Activated CD4-positive, alpha-beta T cell treated with anti-CD3 and anti-CD28 coated beads for 4 hours (primary cell): ENCODE measurements at regions not wholly inside any gene's neighbourhood (a gene's known extent, or its start where the extent isn't known, plus 50 kb on each side); places are given as distances from the start of the nearest gene placed in this dataset.
"Not testable (repeated sequence)": the region's sequence is repeated elsewhere in the genome, so short reads cannot be mapped to it uniquely, and the experiment has no call there.

Source experiments
- DNase-seq, 2 donors: peaks; one replicate each; pipeline ENCODE4 v3.0.0-alpha.2; 2020

DNA sequence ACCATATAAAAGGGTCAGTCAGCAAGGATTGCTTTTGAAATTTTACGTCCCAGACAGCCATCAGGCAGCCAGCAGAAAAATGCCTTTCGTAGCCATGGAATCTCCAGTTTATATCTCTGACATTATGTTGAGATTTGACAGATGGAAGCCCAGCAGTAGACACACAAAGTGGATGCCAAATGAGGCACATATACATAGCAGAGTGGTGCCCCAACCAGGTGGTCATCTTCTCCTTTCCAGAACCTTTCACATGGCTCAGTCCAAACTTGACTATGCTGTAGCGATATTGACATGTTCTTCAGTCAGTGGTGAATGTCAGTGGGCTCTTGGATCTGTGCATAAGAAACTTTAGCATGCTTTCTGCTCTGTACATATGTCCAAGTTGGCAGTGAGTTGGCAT lies 123.3 kb upstream of the GBE1 start:
- DNase-seq, result no peak

DNA sequence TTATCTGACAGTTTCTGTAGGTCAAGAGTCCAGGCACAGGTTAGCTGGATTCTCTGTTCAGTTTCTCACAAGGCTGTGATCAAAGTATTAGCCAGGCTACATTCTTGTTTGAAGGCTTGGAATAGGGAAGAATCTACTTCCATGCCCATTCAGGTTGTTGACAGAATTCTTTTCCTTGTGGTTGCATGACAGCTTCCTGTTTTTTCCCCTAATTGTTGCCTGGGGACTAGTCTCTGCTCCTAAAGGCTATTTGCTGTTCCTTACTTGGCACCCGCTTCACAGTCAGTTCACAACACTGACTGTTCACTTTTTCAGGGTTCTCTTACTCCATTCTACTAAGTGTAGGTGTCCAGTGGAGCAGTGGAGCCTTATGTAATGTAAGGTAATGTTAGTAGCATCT lies 115.4 kb upstream of the GBE1 start:
- no peak for DNase-seq

DNA sequence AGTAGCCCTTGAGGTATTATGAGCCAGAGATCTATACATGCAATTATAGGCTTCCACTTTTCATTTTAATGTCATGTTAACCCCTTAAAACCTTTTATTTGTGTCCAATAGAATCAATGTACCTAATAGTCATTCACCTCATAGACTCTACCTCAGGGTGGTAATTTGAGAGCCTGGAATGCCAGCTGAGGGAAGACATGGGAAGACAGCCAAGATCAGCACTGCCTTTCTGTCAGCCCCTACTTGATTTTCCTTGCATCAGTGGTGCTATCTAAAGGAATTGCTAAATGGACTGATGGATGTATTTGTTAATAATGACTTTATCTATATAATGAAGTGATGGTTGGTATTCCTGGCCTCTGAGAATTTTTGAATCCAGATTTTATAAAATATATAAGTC lies 113.3 kb upstream of the GBE1 start:
- no peak for DNase-seq

DNA sequence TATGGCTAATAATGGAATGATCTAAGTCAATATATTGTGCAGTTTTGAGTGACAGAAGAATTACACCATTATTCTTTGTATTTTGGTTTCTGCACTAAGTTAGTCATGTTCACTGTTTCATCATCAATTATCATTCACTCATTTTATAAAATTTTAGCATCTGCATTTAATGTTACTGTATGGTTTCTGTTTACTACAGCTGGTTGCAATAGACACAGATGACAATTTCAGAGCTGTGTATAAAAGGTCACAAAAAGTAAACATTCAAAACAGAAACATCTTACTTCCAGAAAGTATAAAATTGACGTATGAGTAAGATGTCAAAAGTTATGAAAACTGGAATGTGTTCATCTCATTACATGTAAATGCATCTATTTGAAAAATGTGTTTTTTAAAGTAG lies 111.1 kb upstream of the GBE1 start:
- DNase-seq, result no peak

DNA sequence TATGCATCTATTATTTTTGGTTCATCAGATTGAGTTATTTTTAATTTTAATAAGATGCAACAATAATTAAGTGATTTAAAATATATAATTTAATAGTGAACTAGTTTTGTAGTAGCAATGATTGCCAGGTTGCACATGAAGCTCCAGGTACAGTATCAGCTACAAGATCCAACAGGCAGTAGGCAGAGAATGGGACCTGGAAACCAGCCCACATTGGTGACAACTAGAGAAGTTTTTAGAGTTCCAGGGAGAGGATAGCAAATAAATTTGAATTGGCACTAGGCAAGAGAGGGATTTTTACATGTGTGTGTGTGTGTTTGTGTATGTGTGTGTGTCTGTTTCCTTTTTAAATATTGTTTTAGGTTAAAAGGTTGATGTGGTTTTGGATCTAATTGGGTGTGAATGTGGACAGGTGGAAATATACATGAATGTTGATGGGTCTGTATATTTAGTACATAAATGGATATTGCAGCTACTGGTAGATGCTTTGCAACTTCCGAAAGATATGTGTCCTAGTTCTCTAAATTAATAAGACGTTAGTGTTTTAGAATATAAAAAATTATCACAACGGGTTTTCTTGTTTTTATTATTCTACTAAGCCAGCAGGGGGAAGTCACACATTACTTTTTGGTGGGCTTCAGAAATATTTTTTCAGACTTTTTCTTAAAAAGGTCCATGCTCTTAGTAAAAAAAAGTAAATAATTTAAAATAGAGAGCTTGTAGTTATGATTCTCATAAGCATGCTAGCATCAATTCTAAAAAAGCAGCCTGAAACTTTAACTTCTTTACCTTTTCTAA lies 110.1 kb upstream of the GBE1 start:
- DNase-seq, result no peak

DNA sequence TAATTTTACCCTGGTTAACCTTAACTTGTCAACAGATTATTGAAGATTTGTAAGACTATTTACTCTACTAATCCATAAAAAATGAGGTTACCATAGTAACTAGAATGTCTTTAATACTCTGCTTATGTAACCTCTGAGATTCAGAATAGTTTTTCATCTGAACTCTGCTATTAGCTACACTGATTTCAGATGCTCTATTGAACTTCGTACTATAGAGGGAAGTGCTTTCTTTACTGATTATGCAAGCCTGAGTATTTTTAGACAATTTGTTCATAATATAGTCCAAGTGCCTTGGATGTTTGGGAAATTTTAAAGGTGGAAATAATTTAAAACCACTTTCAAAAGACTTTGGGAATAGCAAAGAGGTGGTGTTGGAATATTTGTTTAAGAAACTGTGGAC lies 107.9 kb upstream of the GBE1 start:
- no peak for DNase-seq

DNA sequence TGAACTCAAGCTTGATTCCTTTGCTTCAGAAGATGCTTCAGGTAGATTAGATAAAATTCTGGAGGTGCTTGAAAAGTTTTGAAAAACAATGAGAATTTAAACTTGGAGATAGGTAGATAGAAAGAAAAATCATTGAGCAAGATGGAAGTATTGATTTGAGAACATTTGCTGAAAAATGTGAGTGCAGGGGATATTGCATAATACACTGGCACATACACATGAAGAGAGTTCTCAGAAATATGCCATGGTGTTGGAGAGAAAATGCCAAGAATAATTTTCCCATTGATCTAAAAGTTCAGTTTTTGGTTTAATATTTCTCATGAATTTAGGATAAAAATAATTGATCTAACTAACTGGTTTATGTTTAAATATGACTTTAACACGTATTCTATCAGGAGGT lies 107.2 kb upstream of the GBE1 start:
- DNase-seq, result no peak

DNA sequence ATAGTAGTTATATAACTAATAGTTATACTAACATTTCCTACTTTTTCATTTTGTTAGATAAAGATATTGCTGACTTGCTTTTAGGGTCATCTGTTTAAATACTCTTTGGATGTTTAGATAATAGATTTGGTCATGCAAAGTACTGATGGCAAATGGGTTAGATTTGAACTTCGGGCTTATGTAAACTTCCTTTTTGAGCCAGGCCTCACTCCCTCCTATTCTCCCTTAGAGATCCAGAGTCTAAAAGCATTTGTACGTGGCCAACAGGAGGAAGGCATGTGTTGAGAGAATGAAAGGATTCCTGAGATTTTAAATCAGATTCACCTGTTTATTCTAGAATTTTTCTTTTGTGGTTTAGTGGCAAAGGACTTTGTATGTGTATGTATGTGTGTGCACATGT lies 106.4 kb upstream of the GBE1 start:
- no peak for DNase-seq

DNA sequence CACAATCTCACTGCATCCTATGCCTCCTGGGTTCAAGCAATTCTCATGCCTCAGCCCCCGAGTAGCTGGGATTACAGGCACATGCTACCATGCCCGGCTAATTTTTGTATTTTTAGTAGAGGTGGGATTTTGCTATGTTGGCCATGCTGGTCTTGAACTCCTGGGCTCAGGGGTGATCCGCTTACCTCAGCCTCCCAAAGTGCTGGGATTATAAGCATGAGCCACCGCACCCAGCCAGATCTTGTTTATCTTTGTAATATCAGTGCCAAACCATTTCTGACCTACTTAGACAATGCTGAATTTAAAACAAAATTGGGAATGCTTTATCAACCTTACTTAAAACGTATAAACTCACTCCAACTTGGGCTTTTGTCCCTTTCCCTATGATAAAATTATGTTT lies 103.7 kb upstream of the GBE1 start:
- not testable (repeated sequence) for DNase-seq

DNA sequence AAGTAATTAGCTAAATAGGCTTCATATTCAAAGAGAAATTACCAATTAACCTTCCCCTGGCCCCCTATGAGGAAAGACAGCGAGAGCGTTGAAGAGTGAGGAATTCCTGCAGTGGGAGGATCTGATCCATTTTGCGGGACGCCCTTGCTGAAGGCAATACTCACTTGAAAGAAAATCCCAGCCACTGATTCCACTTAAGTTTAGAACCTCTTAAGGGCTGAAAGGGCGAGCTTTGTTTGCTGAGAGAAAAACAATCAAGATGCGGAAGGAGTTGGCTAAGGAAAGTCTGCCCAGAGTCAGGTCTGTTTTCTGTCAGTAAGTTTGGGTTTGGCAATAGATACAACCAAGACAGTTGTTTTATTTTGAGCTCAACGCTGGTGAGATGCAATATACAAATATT lies 102.8 kb upstream of the GBE1 start:
- no peak for DNase-seq

DNA sequence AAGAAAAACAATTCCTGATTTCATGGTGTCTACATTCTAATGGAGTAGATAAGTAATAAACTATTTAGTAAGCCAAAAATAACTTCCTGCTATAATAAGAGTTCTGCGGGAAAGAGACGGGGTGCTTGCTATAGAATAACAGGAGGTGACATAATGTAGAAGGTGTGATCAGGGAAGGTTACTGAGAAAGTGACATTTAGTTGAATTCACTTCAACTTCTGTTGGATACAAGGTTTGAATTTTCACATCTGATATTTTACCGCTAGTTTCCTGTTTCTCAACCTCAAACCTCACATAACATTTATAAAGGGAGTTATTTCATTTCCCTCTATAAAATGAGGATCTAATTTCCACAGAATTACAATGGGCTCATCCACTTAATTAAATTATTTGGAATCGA lies 102.3 kb upstream of the GBE1 start:
- DNase-seq, result no peak

DNA sequence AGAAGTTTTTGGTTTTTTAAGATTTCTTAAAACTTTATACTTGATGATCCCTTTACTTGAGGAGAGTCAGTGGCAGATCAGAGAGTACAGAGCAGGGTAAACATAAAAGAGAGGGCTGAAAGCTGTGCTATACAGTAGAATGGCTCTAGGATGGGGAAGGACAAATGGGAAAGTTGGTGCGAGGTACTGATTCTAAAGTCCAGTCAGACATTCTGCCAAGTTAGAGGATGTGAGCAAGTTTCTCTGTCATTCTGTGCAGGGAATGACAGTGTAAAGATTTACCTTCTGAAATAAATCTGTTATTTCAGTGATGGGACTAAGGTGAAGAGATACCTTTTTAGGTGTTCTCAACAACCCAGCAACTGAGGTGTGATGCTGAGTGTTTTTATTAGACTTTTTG lies 100.1 kb upstream of the GBE1 start:
- no peak for DNase-seq

DNA sequence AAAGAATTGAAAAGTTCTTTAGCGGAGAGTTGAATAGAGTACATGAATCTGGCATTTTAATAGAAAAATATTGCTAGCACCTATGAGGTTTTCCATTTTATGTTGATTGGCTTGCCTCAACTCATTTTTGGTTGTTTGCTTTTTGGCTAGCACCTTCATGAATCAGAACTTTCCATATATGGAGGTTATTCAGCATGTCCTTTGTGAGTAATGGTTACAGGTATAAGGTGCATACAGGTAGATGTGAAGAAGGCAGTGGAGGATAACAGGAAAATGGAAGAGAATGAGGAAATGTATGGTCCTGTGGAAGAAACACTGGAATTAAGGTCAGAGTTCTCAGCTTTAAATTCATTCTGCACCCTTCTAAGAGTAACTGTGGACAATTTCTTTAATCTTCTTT lies 98.1 kb upstream of the GBE1 start:
- DNase-seq, result no peak

DNA sequence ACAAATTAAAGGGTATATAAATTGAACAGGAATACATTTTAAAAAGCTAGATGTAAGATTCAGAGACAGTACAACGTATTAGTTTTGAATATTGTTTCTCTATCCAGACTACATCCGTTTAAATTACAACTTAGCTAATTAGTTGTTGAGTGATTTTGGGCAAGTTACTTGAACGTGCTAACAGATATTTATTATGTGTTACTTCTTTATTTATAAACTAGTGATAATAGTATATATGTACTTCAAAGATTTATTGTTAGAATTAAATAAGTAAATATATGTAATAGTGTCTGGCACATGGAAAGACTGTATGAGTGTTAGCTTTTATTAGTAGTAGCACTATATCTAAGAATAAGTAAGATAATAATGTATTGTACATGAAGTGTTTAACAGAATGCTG lies 92.0 kb upstream of the GBE1 start:
- no peak for DNase-seq

DNA sequence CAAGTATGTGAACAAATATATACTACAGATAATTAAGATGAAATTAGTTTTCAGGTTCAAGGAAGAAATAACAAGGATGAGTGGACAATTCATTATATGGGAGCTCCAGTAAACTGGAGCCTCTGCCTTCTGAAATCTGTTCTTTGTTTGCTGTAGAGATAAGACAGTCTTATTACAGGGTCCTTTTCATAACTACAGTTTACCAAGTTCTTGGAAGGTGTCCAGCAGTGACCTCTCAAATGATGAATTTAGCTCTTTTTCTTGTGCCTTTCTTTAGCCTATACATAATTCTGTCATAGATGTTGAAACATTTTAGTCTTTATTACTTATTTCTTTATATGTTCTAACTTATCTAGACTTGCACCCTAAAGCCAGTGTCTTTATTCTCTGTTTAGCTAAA lies 89.7 kb upstream of the GBE1 start:
- DNase-seq, result no peak

DNA sequence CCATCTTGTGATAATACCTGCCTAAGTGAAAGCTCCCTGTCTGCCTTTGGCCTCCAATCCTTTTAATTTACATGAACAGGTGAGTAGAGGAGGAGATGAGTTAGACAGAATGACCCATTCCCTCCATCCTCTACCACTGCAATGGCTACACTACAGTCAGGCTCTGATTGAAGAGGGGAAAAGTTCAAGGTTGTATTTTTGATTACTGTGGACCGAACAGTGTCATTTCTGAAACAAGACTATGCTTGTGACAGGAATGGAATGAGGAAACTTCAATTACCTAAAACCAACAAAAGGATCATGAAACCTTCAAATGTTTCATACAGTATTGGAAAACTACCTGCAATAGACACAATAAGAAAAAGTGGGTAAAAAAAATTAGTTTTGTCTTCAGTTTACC lies 85.5 kb upstream of the GBE1 start:
- DNase-seq, result no peak

DNA sequence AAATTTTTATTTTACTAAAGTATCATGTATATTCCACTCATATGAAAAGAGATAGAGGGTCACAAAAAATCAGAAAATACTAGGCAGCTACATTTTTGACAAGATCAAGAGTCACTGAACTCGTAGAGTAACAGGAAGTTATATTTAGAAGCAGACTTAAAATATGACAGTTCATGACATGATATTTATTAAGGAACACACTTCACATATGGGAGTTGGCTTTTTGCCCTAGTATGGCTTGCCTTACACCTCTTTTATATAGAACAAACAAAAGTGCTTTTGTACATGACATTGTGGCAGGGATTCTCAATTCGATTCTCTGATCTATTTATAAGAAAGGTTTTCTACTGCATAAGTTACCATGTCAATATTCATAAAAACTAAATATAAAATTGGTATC lies 80.1 kb upstream of the GBE1 start:
- DNase-seq, result no peak

DNA sequence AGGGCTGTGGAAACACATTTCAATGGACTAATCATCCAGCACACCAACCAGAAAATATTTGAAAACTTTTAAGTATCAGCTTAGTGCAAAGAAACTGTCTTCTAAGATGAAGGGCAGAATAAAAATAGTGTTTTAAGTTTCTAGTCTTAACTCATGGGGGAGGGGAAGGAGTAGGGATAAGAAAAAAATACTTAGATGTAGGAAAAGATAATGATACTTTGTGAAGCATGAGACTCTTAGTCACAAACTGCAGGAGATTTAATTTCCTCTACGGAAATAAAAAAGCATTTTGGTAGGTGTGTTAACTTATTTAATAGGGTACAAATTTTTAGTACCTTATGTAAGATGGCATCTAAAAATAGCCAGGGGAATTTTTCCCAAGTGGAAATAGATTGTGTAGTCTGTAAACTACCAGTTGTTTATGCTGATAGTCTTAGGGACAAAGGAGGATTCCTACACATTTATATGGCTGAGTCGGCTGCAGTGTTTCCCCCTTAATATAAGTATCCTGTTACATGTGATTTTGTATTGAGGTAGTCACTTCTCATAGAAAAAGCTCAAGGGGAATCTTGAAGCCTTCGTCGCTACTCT lies 78.2 kb upstream of the GBE1 start:
- no peak for DNase-seq

DNA sequence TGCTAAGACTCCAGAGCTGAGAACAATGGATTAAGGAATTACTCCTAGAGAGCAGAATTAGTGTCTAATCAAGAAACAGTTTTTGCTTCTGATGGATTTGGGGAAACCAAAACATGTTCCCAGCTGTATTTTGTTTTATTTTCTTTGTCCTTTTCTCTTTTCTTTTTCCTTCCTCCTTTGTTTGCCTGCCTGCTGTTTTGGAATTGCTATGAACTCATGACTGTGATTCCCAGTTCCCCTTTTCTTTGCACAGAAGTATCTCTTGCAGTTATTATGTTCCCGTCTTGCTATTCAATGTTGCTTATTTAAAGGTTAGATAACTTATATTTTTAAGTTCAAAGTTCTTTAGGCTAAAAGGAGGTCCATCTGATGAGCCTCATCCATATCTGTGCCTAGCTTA lies 77.0 kb upstream of the GBE1 start:
- DNase-seq, result no peak

DNA sequence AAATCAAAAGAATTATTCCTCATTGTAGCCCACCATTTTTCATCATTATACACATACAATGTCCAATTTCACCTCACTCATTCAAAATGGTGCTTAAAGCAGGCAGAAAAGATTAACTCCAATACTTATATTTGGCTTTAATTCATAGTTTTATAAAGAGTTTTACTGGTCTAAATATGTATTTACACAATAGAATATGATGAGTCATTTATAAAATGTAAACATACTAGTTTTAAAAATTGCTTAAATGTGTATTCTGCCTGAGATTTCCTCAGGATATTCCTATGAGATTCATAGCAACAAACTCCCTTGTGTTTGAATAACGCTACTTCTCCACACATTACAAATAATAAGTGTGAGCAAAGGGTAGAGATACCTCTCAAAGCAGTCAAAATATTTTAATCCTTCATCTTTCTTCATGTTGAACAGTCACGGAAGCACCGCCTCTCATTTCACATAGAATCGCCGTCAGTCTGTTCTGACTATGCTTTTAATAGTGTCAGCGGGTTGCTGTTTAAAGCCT lies 75.7 kb upstream of the GBE1 start:
- no peak for DNase-seq

DNA sequence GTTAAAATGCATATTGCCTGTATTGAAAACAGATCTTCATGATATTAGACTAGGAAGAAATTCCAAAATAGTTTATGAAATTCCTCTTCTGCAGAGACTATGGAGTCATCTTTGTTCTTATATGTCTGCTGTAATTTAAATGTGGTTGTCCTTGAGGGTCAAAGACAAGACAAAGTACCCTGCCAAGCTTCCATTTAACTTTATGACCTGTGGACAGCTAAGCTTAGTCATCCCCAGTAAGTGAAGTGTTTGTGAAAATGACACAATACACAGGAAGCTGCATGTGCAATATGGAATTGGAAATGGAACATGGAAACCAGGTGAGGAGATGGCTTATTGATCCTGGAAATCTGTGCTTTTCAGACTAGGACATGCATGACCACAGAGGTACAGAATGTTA lies 68.5 kb upstream of the GBE1 start:
- DNase-seq, result no peak

DNA sequence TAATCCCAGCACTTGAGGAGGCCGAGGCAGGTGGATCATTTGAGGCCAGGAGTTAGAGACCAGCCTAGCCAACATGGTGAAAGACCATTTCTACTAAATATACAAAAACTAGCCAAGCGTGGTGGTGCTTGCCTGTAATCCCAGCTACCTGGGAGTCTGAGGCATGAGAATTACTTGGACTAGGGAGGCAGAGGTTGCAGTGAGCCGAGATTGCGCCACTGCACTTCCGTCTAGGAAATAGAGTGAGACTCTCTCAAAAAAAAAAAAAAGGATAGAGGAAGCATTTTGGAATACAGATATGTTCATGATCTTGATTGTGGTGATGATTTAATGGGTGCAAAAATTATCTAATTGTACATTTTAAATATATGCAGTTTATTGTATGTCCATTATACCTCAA lies 67.8 kb upstream of the GBE1 start:
- not testable (repeated sequence) for DNase-seq

DNA sequence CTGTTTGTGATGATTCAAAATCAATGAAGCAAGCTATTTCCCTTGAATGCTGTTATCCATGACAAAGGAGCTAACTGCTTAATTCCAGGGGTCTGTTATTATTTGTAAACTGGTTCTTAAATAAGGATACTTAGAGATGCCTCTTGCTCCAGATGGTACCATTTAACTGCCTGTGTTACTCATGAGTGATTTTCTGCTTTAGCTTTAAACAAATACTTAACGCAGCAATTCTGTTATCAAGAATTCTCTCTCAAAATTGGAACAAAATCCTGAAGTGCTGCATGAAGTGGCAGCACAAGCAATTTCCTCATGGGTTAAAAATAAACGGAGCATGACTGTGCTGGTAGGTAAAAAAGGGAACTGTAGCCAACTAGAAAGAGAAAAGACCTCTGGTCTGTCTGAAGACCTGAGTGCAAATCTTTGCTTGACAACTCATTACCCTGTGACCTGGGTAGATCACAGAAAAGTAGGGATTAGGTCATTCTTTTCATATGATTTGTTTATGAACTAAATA lies 62.5 kb upstream of the GBE1 start:
- no peak for DNase-seq

DNA sequence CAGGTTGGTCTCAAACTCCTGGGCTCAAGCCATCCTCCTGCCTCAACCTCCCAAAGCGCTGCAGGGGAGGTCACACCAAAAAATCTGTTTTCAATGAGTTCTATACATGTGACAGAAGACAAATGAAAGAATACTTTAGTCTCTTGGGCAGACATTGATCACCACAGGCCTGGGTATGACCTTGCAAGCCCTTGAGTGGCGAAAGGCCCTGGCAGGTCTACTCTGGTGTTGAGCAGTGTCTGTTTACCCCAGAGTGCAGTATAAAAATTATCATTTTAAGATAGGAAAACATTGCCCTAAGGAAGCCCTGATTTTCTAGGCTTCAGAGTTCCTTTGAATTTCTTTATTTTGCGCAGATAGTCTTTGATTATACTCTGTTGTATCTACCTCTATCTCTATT lies 61.6 kb upstream of the GBE1 start:
- no peak for DNase-seq
